IMR-90 (cell line): ENCODE measurements at regions not wholly inside any gene's neighbourhood (a gene's known extent, or its start where the extent isn't known, plus 50 kb on each side); places are given as distances from the start of the nearest gene placed in this dataset.

ENCODE experiments used
- ATAC-seq: fragments of 200-7000 bp; cut with Tn5 transposase; 2 replicates; pipeline ENCODE4 v1.9.1; 2020; ENCODE audit warnings: low read depth, mild to moderate bottlenecking, moderate library complexity
- BruUV-seq: library from RNA; stranded (reverse); fragments of 400-500 nt; replicated peaks from 2 replicates; lab custom pipeline; 2021; lab: Mats Ljungman, UMichigan
- CTCF ChIA-PET: fragments of 300-600 bp; formaldehyde crosslinking; extraction: SDS; loops from one replicate; lab custom pipeline; 2021; ENCODE audit warnings: antibody characterized with exemption; lab: Yijun Ruan, JAX
- POLR2A ChIA-PET: fragments of 300-600 bp; sonication (Branson Sonifier 250); formaldehyde crosslinking; loops from one replicate; lab custom pipeline; 2022; ENCODE audit warnings: antibody characterized with exemption; ENCODE audit not compliant: unreplicated experiment; lab: Charles Lee
- DNase-seq: peaks from one replicate; pipeline ENCODE4 v3.0.0; 2013
- H2AFZ ChIP-seq: replicated peaks from 2 replicates; pipeline ENCODE3; 2013; ENCODE audit warnings: low read length, mild to moderate bottlenecking; ENCODE audit not compliant: poor library complexity
- H2AK5ac ChIP-seq: 2 replicates; pipeline ENCODE4 v1.6.1; 2013; ENCODE audit warnings: low read depth, low read length, inconsistent platforms
- H2AK9ac ChIP-seq: replicated peaks from 2 replicates; pipeline ENCODE3; 2013; ENCODE audit warnings: mild to moderate bottlenecking, low read depth, low read length, moderate library complexity; ENCODE audit not compliant: poor library complexity
- H2BK120ac ChIP-seq: 2 replicates; pipeline ENCODE4 v1.6.1; 2013; ENCODE audit warnings: low read depth, low read length, inconsistent platforms
- H2BK15ac ChIP-seq: 3 replicates; pipeline ENCODE4 v1.6.1; 2013; ENCODE audit warnings: low read depth, low read length, inconsistent platforms
- H2BK20ac ChIP-seq: 2 replicates; pipeline ENCODE4 v1.6.1; 2013; ENCODE audit warnings: low read depth, mild to moderate bottlenecking, inconsistent platforms, low read length, moderate library complexity
- H2BK5ac ChIP-seq: 2 replicates; pipeline ENCODE4 v1.6.1; 2013; ENCODE audit warnings: mild to moderate bottlenecking, low read depth, low read length, inconsistent platforms; ENCODE audit not compliant: poor library complexity, severe bottlenecking
- H3K14ac ChIP-seq: replicated peaks from 2 replicates; pipeline ENCODE4 v1.6.1; 2013; ENCODE audit warnings: low read depth, low read length, inconsistent platforms
- H3K18ac ChIP-seq: 2 replicates; pipeline ENCODE4 v1.6.1; 2013; ENCODE audit warnings: low read depth, low read length, control low read depth
- H3K23ac ChIP-seq: 2 replicates; pipeline ENCODE4 v1.6.1; 2013; ENCODE audit warnings: low read depth, low read length, inconsistent platforms
- H3K27ac ChIP-seq: 2 replicates; pipeline ENCODE4 v1.5.1; 2013; ENCODE audit warnings: mild to moderate bottlenecking, control low read depth, low read length; ENCODE audit not compliant: insufficient read depth
- H3K27me3 ChIP-seq: 2 replicates; pipeline ENCODE4 v1.6.1; 2013; ENCODE audit warnings: low read length; ENCODE audit not compliant: control insufficient read depth, insufficient read depth
- H3K36me3 ChIP-seq: 2 replicates; pipeline ENCODE4 v1.6.1; 2013; ENCODE audit warnings: low read length, mixed read lengths; ENCODE audit not compliant: control insufficient read depth, insufficient read depth
- H3K4ac ChIP-seq: 2 replicates; pipeline ENCODE4 v1.6.1; 2013; ENCODE audit warnings: low read depth, low read length, inconsistent platforms
- H3K4me1 ChIP-seq: 2 replicates; pipeline ENCODE4 v1.6.1; 2013; ENCODE audit warnings: low read length, mixed read lengths; ENCODE audit not compliant: control insufficient read depth, insufficient read depth
- H3K4me2 ChIP-seq: 2 replicates; pipeline ENCODE4 v1.6.1; 2013; ENCODE audit warnings: low read depth, mild to moderate bottlenecking, control low read depth, low read length, moderate library complexity
- H3K4me3 ChIP-seq: 2 replicates; pipeline ENCODE4 v1.5.1; 2013; ENCODE audit warnings: low read depth, mild to moderate bottlenecking, control low read depth, low read length, moderate library complexity; ENCODE audit not compliant: insufficient read depth
- H3K56ac ChIP-seq: 2 replicates; pipeline ENCODE4 v1.6.1; 2013; ENCODE audit warnings: low read length, inconsistent platforms; ENCODE audit not compliant: insufficient read depth; ENCODE audit errors: extremely low read depth
- H3K79me1 ChIP-seq, 2 experiments: 2 replicates each; pipeline ENCODE4 v1.6.1; 2013; ENCODE audit warnings: low read length in 2 of 2, inconsistent platforms in 1 of 2, low read depth in 1 of 2
- H3K9ac ChIP-seq: 2 replicates; pipeline ENCODE4 v1.6.1; 2013; ENCODE audit warnings: low read depth, low read length, control low read depth
- H3K9me1 ChIP-seq: 2 replicates; pipeline ENCODE4 v1.6.1; 2013; ENCODE audit warnings: low read length, inconsistent platforms; ENCODE audit not compliant: insufficient read depth
- H3K9me3 ChIP-seq: 2 replicates; pipeline ENCODE4 v1.6.1; 2013; ENCODE audit warnings: low read length; ENCODE audit not compliant: control insufficient read depth, insufficient read depth
- H4K20me1 ChIP-seq: 2 replicates; pipeline ENCODE4 v1.6.1; 2013; ENCODE audit warnings: low read length, inconsistent platforms; ENCODE audit not compliant: insufficient read depth
- H4K5ac ChIP-seq: 2 replicates; pipeline ENCODE4 v1.6.1; 2013; ENCODE audit warnings: mild to moderate bottlenecking, low read depth, low read length, control low read depth
- H4K8ac ChIP-seq, 2 experiments: 2 replicates each; pipeline ENCODE4 v1.6.1; 2013; ENCODE audit warnings: low read depth in 2 of 2, low read length in 2 of 2, control low read depth in 1 of 2, inconsistent platforms in 1 of 2
- H4K91ac ChIP-seq: 2 replicates; pipeline ENCODE4 v1.6.1; 2013; ENCODE audit warnings: low read depth, low read length, inconsistent platforms; ENCODE audit not compliant: insufficient read depth
- BHLHE40 ChIP-seq: fragments of 150-350 bp; IDR thresholded peaks from 2 replicates; pipeline ENCODE4 v1.6.1; 2016; ENCODE audit warnings: mild to moderate bottlenecking, low read depth, low read length
- CEBPB ChIP-seq: IDR thresholded peaks from 2 replicates; pipeline ENCODE4 v1.6.1; 2012; ENCODE audit warnings: low read depth, low read length, improper control_type of control experiment
- CHD1 ChIP-seq: IDR thresholded peaks from 2 replicates; pipeline ENCODE4 v1.6.1; 2012; ENCODE audit warnings: low read depth, low read length, improper control_type of control experiment
- FOS ChIP-seq: fragments of 150-350 bp; IDR thresholded peaks from 2 replicates; pipeline ENCODE4 v1.6.1; 2016; ENCODE audit warnings: low read depth, low read length
- MAFK ChIP-seq: IDR thresholded peaks from 2 replicates; pipeline ENCODE4 v1.6.1; 2012; ENCODE audit warnings: low read depth, low read length, improper control_type of control experiment
- MAZ ChIP-seq: IDR thresholded peaks from 2 replicates; pipeline ENCODE4 v1.6.1; 2012; ENCODE audit warnings: low read depth, mild to moderate bottlenecking, low read length, improper control_type of control experiment, moderate library complexity, borderline replicate concordance
- MXI1 ChIP-seq: IDR thresholded peaks from 2 replicates; pipeline ENCODE4 v1.6.1; 2012; ENCODE audit warnings: low read depth, mild to moderate bottlenecking, low read length, moderate library complexity, borderline replicate concordance
- NFE2L2 ChIP-seq: fragments of 150-350 bp; IDR thresholded peaks from 2 replicates; pipeline ENCODE4 v1.6.1; 2016; ENCODE audit warnings: low read depth, mild to moderate bottlenecking, low read length
- POLR2A ChIP-seq: IDR thresholded peaks from 2 replicates; pipeline ENCODE4 v1.6.1; 2012; ENCODE audit warnings: mild to moderate bottlenecking, low read depth, low read length
- RAD21 ChIP-seq: IDR thresholded peaks from 2 replicates; pipeline ENCODE4 v1.6.1; 2012; ENCODE audit warnings: low read length, improper control_type of control experiment
- SMC3 ChIP-seq: fragments of 150-350 bp; IDR thresholded peaks from 2 replicates; pipeline ENCODE4 v1.6.1; 2016; ENCODE audit warnings: low read depth, mild to moderate bottlenecking, antibody characterized with exemption, low read length, moderate library complexity
- WGBS, 2 experiments: methylation state at CpG; one replicate each; pipeline versions ENCODE4 v1.1.5 to v1.1.7; 2013; ENCODE audit warnings: missing lambda C conversion rate in 2 of 2; ENCODE audit not compliant: insufficient read length in 1 of 2; ENCODE audit errors: extremely low coverage in 2 of 2; 5-methylcytosine and 5-hydroxymethylcytosine counted together
- dilution Hi-C: fragments of 300-500 bp; cut with HindIII; formaldehyde crosslinking; loops from one replicate; pipeline ENCODE4 v1.14.3; 2018; ENCODE audit warnings: low sequenced_read_pairs; ENCODE audit not compliant: unreplicated experiment
- in situ Hi-C: fragments of 300-500 bp; cut with MboI; formaldehyde crosslinking; loops from 3 replicates; pipeline ENCODE4 v1.14.3; 2019; ENCODE audit warnings: low sequenced_read_pairs, inconsistent platforms, mixed read lengths
- intact Hi-C: fragments of 100-400 bp; cut with micrococcal nuclease; formaldehyde crosslinking; loops from 2 replicates; pipeline ENCODE4 v1.10.0; 2022
- TF ChIP-seq, protein P1 (sequence below): fragments of 150-350 bp; IDR thresholded peaks from 2 replicates; pipeline ENCODE4 v1.6.1; 2016; ENCODE audit warnings: low read depth, mild to moderate bottlenecking, low read length, moderate library complexity, borderline replicate concordance
- TF ChIP-seq, protein P2 (sequence below): fragments of 150-350 bp; IDR thresholded peaks from 2 replicates; pipeline ENCODE4 v1.6.1; 2017; ENCODE audit warnings: mild to moderate bottlenecking, antibody characterized with exemption, low read length, low read depth
- TF ChIP-seq, protein P3 (sequence below): conservative IDR thresholded peaks from 2 replicates; pipeline ENCODE4 v1.5.1; 2012; ENCODE audit warnings: mild to moderate bottlenecking, low read depth, low read length, improper control_type of control experiment

DNA sequence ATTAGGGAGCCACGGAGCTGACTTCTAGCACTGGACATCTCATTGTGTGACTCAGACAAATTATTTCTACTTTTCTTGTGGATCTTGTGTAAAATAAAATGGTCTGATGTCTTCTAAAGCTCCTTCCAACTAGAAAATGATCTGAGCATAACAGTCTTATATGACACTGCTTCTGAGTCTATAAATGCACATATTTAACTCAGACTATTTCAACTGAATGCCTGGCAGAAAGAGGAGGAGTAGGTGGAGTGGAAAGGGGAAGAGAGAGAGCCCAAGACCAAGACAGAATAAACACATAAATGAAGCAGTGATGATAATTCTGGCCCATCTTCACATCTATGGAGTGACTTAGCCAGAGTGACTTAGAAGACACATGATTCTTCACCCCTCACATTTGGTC, 162.3 kb upstream of the PDZRN3 start:
- H3K9me1 ChIP-seq: no peaks in the 10 kb centered on the region; the same call in 1 of the 2 replicates
- peak overlapping the region; percentile 4 to 89; a peak in 3 of 4 replicates for H4K8ac ChIP-seq
- WGBS, 2 experiments: no CpG with 5 or more reads among the region's 1 CpG
- ChIA-PET CTCF (no interaction called here), POLR2A (no interaction called here)
- in situ Hi-C loops: loop anchor here (10.0 kb wide), 1 partner anchor 272 kb away; no protein-coding TSS in a partner anchor
- dilution Hi-C loops: no loop called here
- peak overlapping the region; percentile 78; the same call in 2 of the 3 replicates for H2BK15ac ChIP-seq
- peak overlapping the region; percentile 16 for H3K27ac ChIP-seq
- H3K23ac ChIP-seq: peak overlapping the region; percentile 82; the same call in 1 of the 2 replicates
- H3K56ac ChIP-seq: peak overlapping the region; percentile 80
- H3K36me3 ChIP-seq: no peaks in the 10 kb centered on the region
- peak overlapping the region; percentile 77 for H3K14ac ChIP-seq
- peak overlapping the region; percentile 86 for H2AK5ac ChIP-seq
- H3K4me1 ChIP-seq: 0 out of 2 replicates have a peak, but pooled peaks cover 2% of the 10 kb centered on the region
- peak overlapping the region; percentile 97 for H2BK20ac ChIP-seq
- no peaks in the 10 kb centered on the region for H3K9me3 ChIP-seq
- H3K27me3 ChIP-seq: no peaks in the 10 kb centered on the region
- peak overlapping the region; percentile 80 for H4K91ac ChIP-seq
- peak overlapping the region; percentile 73 for H2AFZ ChIP-seq
- H2AK9ac ChIP-seq: peak overlapping the region; percentile 52
- peak overlapping the region; percentile 44; the same call in 1 of the 2 replicates for H3K18ac ChIP-seq
- peak overlapping the region; percentile 90 for H2BK5ac ChIP-seq
- H3K4ac ChIP-seq: peak overlapping the region; percentile 85
- BruUV-seq: no TSS peak
- no peak overlapping the region for H3K9ac ChIP-seq
- DNase-seq: no peak
- no peak overlapping the region for H3K4me3 ChIP-seq
- TF ChIP-seq, protein P1, sequence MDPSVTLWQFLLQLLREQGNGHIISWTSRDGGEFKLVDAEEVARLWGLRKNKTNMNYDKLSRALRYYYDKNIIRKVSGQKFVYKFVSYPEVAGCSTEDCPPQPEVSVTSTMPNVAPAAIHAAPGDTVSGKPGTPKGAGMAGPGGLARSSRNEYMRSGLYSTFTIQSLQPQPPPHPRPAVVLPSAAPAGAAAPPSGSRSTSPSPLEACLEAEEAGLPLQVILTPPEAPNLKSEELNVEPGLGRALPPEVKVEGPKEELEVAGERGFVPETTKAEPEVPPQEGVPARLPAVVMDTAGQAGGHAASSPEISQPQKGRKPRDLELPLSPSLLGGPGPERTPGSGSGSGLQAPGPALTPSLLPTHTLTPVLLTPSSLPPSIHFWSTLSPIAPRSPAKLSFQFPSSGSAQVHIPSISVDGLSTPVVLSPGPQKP: no peak
- TF ChIP-seq, protein P2, sequence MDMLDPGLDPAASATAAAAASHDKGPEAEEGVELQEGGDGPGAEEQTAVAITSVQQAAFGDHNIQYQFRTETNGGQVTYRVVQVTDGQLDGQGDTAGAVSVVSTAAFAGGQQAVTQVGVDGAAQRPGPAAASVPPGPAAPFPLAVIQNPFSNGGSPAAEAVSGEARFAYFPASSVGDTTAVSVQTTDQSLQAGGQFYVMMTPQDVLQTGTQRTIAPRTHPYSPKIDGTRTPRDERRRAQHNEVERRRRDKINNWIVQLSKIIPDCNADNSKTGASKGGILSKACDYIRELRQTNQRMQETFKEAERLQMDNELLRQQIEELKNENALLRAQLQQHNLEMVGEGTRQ: no peak
- no peak for TF ChIP-seq POLR2A
- no peak for TF ChIP-seq MAZ
- TF ChIP-seq NFE2L2: no peak
- TF ChIP-seq CHD1: no peak
- TF ChIP-seq MAFK: no peak
- TF ChIP-seq BHLHE40: no peak
- TF ChIP-seq, protein P3, sequence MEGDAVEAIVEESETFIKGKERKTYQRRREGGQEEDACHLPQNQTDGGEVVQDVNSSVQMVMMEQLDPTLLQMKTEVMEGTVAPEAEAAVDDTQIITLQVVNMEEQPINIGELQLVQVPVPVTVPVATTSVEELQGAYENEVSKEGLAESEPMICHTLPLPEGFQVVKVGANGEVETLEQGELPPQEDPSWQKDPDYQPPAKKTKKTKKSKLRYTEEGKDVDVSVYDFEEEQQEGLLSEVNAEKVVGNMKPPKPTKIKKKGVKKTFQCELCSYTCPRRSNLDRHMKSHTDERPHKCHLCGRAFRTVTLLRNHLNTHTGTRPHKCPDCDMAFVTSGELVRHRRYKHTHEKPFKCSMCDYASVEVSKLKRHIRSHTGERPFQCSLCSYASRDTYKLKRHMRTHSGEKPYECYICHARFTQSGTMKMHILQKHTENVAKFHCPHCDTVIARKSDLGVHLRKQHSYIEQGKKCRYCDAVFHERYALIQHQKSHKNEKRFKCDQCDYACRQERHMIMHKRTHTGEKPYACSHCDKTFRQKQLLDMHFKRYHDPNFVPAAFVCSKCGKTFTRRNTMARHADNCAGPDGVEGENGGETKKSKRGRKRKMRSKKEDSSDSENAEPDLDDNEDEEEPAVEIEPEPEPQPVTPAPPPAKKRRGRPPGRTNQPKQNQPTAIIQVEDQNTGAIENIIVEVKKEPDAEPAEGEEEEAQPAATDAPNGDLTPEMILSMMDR: no peak
- no peak for TF ChIP-seq MXI1
- no peak for TF ChIP-seq RAD21
- no peak for TF ChIP-seq CEBPB
- TF ChIP-seq SMC3: no peak
- no peak for TF ChIP-seq FOS
- intact Hi-C loops: loop anchor here (5.0 kb wide), 2 partner anchors 60 to 165 kb away; partner anchors contain the start of gene PDZRN3
- H3K79me1 ChIP-seq: no peaks in the 10 kb centered on the region
- peak overlapping the region; percentile 50; the same call in 1 of the 2 replicates for H3K4me2 ChIP-seq
- H2BK120ac ChIP-seq: peak overlapping the region; percentile 96
- peak; percentile 19 for ATAC-seq
- H4K20me1 ChIP-seq: no peaks in the 10 kb centered on the region
- H4K5ac ChIP-seq: peak overlapping the region; percentile 52; the same call in 1 of the 2 replicates
